ENCODE measurements at regions not wholly inside any gene's neighbourhood (a gene's known extent, or its start where the extent isn't known, plus 50 kb on each side); places are given as distances from the start of the nearest gene placed in this dataset.

DNA sequence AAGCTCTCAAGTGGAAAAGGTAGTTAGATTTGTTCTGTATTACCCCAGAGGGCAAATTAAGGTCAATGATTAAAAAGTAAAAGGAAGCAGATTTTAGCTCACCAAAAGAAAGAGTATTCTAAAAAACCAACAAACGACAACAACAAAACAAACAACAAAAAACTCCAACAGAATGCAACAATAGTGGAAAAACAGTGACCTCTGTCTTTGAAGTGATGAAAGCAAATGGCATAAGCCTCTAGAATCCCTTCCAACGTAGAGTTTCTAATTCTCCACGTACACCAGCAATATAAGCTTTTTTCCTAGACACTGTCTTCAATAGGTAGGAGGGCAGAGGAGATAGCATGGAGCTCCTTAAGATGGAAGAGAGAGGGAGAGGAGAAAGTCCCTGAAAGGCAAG, 359.1 kb downstream of the TTLL7 start:
- TF ChIP-seq, protein P1, sequence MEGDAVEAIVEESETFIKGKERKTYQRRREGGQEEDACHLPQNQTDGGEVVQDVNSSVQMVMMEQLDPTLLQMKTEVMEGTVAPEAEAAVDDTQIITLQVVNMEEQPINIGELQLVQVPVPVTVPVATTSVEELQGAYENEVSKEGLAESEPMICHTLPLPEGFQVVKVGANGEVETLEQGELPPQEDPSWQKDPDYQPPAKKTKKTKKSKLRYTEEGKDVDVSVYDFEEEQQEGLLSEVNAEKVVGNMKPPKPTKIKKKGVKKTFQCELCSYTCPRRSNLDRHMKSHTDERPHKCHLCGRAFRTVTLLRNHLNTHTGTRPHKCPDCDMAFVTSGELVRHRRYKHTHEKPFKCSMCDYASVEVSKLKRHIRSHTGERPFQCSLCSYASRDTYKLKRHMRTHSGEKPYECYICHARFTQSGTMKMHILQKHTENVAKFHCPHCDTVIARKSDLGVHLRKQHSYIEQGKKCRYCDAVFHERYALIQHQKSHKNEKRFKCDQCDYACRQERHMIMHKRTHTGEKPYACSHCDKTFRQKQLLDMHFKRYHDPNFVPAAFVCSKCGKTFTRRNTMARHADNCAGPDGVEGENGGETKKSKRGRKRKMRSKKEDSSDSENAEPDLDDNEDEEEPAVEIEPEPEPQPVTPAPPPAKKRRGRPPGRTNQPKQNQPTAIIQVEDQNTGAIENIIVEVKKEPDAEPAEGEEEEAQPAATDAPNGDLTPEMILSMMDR (IDR thresholded peaks at IDR 0.05 in 4 of 5, conservative IDR thresholded peaks at IDR 0.05 in 1 of 5): no peak
- TF ChIP-seq POLR2A (IDR thresholded peaks at IDR 0.05): no peak

All from gastrocnemius medialis (tissue), 4 donors.